Right lobe of liver (tissue), 6 donors: ENCODE measurements at regions not wholly inside any gene's neighbourhood (a gene's known extent, or its start where the extent isn't known, plus 50 kb on each side); places are given as distances from the start of the nearest gene placed in this dataset.
"Not testable (repeated sequence)": the region's sequence is repeated elsewhere in the genome, so short reads cannot be mapped to it uniquely, and the experiment has no call there.

Source experiments
- ATAC-seq, 4 donors: fragments of 200-7000 bp; cut with Tn5 transposase; one replicate each; pipeline ENCODE4 v1.9.1; 2020; ENCODE audit warnings: mild to moderate bottlenecking in 4 of 4, moderate library complexity in 4 of 4
- DNase-seq, 3 donors: peaks; one replicate each; pipeline ENCODE4 v3.0.0-alpha.2; 2020
- H3K27ac ChIP-seq, 3 donors: fragments of 200-600 bp; one replicate each; pipeline ENCODE4 v1.8.0; 2022
- H3K27me3 ChIP-seq, 2 donors: fragments of 200-600 bp; one replicate each; pipeline ENCODE4 v1.8.0; 2022
- H3K36me3 ChIP-seq, 4 donors: fragments of 200-600 bp; sonication (generic) in 1 of 4; one replicate each; pipeline versions ENCODE4 v1.5.1 to v1.8.0; 2017 to 2022; ENCODE audit warnings: control low read depth in 1 of 4
- H3K4me1 ChIP-seq, 4 donors: fragments of 200-600 bp; sonication (generic) in 1 of 4; one replicate each; pipeline versions ENCODE4 v1.5.1 to v1.8.0; 2017 to 2022; ENCODE audit warnings: control low read depth in 1 of 4
- H3K4me3 ChIP-seq, 3 donors: fragments of 200-600 bp; one replicate each; pipeline ENCODE4 v1.8.0; 2022
- H3K9me3 ChIP-seq, 4 donors: fragments of 200-600 bp; sonication (generic) in 1 of 4; one replicate each; pipeline versions ENCODE4 v1.5.1 to v1.8.0; 2017 to 2022; ENCODE audit warnings: control low read depth in 1 of 4
- CTCF ChIP-seq, 4 donors: fragments of 200-600 bp in 3 of 4; fragments of 450-650 bp in 1 of 4; IDR thresholded peaks; one replicate each; pipeline versions ENCODE4 v1.5.1 to v1.8.0; 2016 to 2022; ENCODE audit warnings: antibody characterized with exemption in 4 of 4, mild to moderate bottlenecking in 2 of 4
- POLR2A ChIP-seq: fragments of 450-650 bp; IDR thresholded peaks from one replicate; pipeline ENCODE4 v1.6.1; 2017; ENCODE audit warnings: antibody characterized with exemption, mild to moderate bottlenecking
- WGBS: methylation state at CpG from one replicate; pipeline ENCODE4 v1.1.6; 2018; ENCODE audit warnings: low coverage, low lambda C conversion rate; ENCODE audit not compliant: insufficient coverage; ENCODE audit errors: missing lambda C conversion rate; 5-methylcytosine and 5-hydroxymethylcytosine counted together
- intact Hi-C, 2 donors: fragments of 100-400 bp; cut with DNase I; formaldehyde crosslinking; loops; one replicate each; pipeline versions ENCODE4 v1.11.2 to v1.14.1; 2022
- donor health status: DM: no; HTN: yes; CAD: no.
- donor health status: DM: no; HTN: no; CAD: no.
- donor health status: DM: no; HTN: no; CAD: no.
- donor health status: DM: no; HTN: yes; CAD: no.
- donor health status: DM: no; HTN: yes; CAD: no.

GRCh38 chr17:437545-437944 is 84.9 kb upstream of the RPH3AL start:
- Histone ChIP-seq H3K4me3 (no peak overlapping the region), H3K27ac (no peak overlapping the region), H3K4me1 (no peaks in the 10 kb centered on the region), H3K27me3 (no peaks in the 10 kb centered on the region), H3K36me3 (no peaks in the 10 kb centered on the region), H3K9me3 (peaks cover 0 to 7% (median 1%) of the 10 kb centered on the region in 4 donors)
- no peak for ATAC-seq
- no peak for DNase-seq
- 86% methylated on average over 2 of the region's 2 CpGs for WGBS
- TF ChIP-seq POLR2A (no peak), CTCF (IDR thresholded peaks at IDR 0.05) (no peak)
- intact Hi-C loops: no loop called here

- H3K9me3 ChIP-seq: peaks cover 0 to 7% (median 1%) of the 10 kb centered on the region in 4 donors
- H3K27ac ChIP-seq: no peak overlapping the region
- no peak for DNase-seq
- WGBS: 76% methylated on average over 7 of the region's 7 CpGs
- no peak overlapping the region for H3K4me3 ChIP-seq
- no peaks in the 10 kb centered on the region for H3K4me1 ChIP-seq
- H3K27me3 ChIP-seq: no peaks in the 10 kb centered on the region
- no peak for ATAC-seq
- H3K36me3 ChIP-seq: no peaks in the 10 kb centered on the region
- TF ChIP-seq POLR2A: no peak
- no peak for TF ChIP-seq CTCF (IDR thresholded peaks at IDR 0.05)
- intact Hi-C loops: no loop called here
These were observed 84.0 kb upstream of the RPH3AL start for GRCh38 chr17:436571-436970.

GRCh38 chr17:432471-432870 is 79.9 kb upstream of the RPH3AL start:
- WGBS: 60% methylated on average over 2 of the region's 2 CpGs
- H3K27ac ChIP-seq, ATAC-seq, H3K4me1 ChIP-seq, H3K4me3 ChIP-seq, H3K36me3 ChIP-seq, intact Hi-C loops, DNase-seq, H3K27me3 ChIP-seq: not testable (repeated sequence)
- peaks cover 0 to 15% (median 1%) of the 10 kb centered on the region in 4 donors for H3K9me3 ChIP-seq

GRCh38 chr17:431494-431893 is 78.9 kb upstream of the RPH3AL start:
- no peak for TF ChIP-seq POLR2A
- no peak for TF ChIP-seq CTCF (IDR thresholded peaks at IDR 0.05)
- Histone ChIP-seq H3K4me3 (no peak overlapping the region), H3K27ac (no peak overlapping the region), H3K27me3 (no peaks in the 10 kb centered on the region), H3K36me3 (no peaks in the 10 kb centered on the region), H3K9me3 (peaks cover 0 to 15% (median 1%) of the 10 kb centered on the region in 4 donors), H3K4me1 (no peaks in the 10 kb centered on the region)
- intact Hi-C loops: no loop called here
- WGBS: 75% methylated on average over 2 of the region's 4 CpGs
- DNase-seq (no peak), ATAC-seq (no peak)

- DNase-seq (no peak), ATAC-seq (no peak)
- H3K9me3 ChIP-seq: peaks cover 0 to 9% (median 1%) of the 10 kb centered on the region in 4 donors
- intact Hi-C loops: no loop called here
- no peak overlapping the region for H3K4me3 ChIP-seq
- WGBS: 79% methylated on average over 7 of the region's 8 CpGs
- no peaks in the 10 kb centered on the region for H3K36me3 ChIP-seq
- no peak for TF ChIP-seq POLR2A
- H3K27ac ChIP-seq: no peak overlapping the region
- no peaks in the 10 kb centered on the region for H3K4me1 ChIP-seq
- no peaks in the 10 kb centered on the region for H3K27me3 ChIP-seq
These were observed 77.0 kb upstream of the RPH3AL start for GRCh38 chr17:429589-429988.

GRCh38 chr17:428414-428813 is 75.8 kb upstream of the RPH3AL start:
- Histone ChIP-seq H3K4me3 (no peak overlapping the region), H3K4me1 (no peaks in the 10 kb centered on the region), H3K9me3 (peaks cover 0 to 9% (median 0%) of the 10 kb centered on the region in 4 donors), H3K36me3 (no peaks in the 10 kb centered on the region), H3K27ac (no peak overlapping the region), H3K27me3 (no peaks in the 10 kb centered on the region)
- no peak for DNase-seq
- intact Hi-C loops: no loop called here
- ATAC-seq: no peak
- no CpG with 5 or more reads among the region's 3 CpGs for WGBS
- TF ChIP-seq CTCF (IDR thresholded peaks at IDR 0.05) (no peak), POLR2A (no peak)
